Epithelial cell of proximal tubule (primary cell): ENCODE measurements at regions not wholly inside any gene's neighbourhood (a gene's known extent, or its start where the extent isn't known, plus 50 kb on each side); places are given as distances from the start of the nearest gene placed in this dataset.
"Not testable (repeated sequence)": the region's sequence is repeated elsewhere in the genome, so short reads cannot be mapped to it uniquely, and the experiment has no call there.

Experiments used
- DNase-seq: peaks from one replicate; pipeline ENCODE4 v3.0.0-alpha.2; 2011; ENCODE audit warnings: low read depth
- H3K4me3 ChIP-seq: 2 replicates; pipeline ENCODE4 v1.5.1; 2011; ENCODE audit warnings: low read depth, mild to moderate bottlenecking, low read length
- TF ChIP-seq, protein P1 (sequence below): conservative IDR thresholded peaks from 2 replicates; pipeline ENCODE4 v1.5.1; 2012; ENCODE audit warnings: low read depth, mild to moderate bottlenecking, low read length

DNA sequence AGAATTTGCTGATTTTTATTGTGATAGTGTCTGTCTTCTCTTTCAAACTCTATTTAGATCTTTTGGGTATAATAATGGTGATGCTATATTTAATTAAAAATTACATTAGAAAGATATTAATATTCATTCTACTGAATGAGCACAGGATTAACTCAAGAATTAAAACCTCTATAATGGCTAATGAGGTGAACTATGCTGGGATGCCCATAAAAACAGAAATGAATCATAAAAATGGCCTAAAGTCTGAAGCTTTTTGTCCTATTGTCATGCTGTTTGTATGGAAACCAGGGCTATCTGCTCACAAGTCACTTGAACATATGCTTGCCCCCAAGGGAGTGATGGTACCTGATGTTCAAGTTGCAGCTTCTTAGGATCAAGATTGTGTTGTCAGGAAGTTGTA lies 76.2 kb upstream of the ICA1 start:
- TF ChIP-seq, protein P1, sequence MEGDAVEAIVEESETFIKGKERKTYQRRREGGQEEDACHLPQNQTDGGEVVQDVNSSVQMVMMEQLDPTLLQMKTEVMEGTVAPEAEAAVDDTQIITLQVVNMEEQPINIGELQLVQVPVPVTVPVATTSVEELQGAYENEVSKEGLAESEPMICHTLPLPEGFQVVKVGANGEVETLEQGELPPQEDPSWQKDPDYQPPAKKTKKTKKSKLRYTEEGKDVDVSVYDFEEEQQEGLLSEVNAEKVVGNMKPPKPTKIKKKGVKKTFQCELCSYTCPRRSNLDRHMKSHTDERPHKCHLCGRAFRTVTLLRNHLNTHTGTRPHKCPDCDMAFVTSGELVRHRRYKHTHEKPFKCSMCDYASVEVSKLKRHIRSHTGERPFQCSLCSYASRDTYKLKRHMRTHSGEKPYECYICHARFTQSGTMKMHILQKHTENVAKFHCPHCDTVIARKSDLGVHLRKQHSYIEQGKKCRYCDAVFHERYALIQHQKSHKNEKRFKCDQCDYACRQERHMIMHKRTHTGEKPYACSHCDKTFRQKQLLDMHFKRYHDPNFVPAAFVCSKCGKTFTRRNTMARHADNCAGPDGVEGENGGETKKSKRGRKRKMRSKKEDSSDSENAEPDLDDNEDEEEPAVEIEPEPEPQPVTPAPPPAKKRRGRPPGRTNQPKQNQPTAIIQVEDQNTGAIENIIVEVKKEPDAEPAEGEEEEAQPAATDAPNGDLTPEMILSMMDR: no peak
- no peak for DNase-seq
- no peak overlapping the region for H3K4me3 ChIP-seq

DNA sequence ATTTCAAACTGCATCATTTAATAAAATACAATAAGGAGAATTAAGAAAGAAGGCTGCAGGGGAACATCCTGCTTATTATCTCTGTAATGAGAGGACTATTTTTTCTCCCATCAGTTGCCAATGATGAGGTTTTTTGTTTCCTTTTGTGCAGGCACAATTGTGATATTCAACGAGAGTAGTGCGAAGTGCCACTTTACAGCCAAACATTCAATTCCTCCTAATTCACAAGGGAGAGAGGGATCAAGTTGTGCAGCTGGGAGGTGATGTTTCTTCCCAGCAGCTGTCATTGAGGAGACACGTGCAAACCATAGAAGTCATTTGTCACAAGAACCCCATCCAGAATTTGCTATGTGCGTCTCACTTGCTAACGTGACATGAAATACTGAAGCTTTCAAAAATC lies 81.6 kb upstream of the ICA1 start:
- TF ChIP-seq, protein P1: no peak
- no peak for DNase-seq
- H3K4me3 ChIP-seq: no peak overlapping the region

DNA sequence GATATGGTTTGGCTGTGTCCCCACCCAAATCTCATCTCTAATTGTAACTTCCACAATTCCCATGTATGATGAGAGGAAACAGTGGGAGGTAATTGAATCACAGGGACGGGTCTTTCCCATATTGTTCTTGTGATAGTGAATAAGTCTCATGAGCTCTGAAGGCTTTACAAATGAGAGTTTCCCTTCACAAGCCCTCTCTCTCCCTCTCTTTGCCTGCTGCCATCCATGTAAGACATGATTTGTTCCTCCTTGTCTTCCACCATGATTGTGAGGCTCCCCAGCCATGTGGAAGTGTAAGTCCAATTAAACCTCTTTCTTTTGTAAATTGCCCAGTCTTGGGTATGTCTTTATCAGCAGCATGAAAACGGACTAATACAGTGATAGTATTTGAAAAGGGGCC lies 85.4 kb upstream of the ICA1 start:
- DNase-seq, H3K4me3 ChIP-seq: not testable (repeated sequence)

DNA sequence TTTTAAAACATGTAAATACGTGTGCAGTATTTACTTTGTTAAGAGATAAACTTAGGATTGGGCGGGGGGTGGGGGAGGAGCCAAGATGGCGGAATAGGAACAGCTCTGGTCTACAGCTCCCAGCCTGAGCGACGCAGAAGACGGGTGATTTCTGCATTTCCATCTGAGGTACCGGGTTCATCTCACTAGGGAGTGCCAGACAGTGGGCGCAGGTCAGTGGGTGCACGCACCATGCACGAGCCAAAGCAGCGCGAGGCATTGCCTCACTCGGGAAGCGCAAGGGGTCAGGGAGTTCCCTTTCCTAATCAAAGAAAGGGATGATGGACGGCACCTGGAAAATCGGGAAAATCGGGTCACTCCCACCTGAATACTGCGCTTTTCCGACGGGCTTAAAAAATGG lies 81.8 kb upstream of the NXPH1 start:
- not testable (repeated sequence) for H3K4me3 ChIP-seq

DNA sequence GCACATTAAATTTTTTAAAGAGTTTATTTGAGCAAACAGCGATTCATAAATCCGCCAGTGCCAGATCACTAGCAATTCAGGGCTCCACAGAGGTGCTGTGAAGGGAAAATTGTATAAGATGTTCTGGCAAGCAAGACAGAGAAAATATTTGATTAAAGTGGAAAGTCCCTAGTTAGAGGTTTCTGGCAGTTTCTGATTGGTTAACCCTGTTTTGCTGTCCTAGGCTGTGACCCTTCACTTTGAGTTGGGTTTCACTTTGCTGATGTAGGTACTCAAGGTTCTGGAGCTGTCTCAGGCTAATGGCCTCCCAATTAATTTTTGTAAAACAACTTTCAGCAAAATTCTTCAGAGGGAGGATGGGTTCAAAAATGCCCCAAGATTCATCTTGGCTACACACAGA lies 79.4 kb upstream of the NXPH1 start:
- no peak for DNase-seq
- TF ChIP-seq, protein P1: no peak
- H3K4me3 ChIP-seq: no peak overlapping the region

More for the DNA sequence above, 81.8 kb upstream of the NXPH1 start:
- DNase-seq: not testable (repeated sequence)

DNA sequence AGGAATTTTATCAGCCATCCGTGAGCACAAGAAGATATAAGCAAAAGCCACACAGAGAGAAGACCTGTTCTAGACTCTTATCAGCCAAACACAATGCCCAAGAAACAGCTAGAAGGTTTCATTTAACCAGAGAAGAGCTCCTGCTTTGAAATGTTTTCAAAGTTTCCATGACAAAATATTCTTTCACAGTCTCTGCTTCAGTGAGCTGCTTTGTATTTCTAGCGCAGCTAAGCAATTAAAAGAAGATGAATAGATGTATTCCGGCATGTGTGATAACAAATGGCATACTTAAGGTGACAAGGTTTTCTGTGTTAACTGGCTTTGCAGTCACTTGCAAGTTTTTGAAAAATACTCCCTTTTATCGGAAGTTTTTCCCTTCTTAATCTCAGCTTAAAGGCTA lies 78.9 kb upstream of the NXPH1 start:
- H3K4me3 ChIP-seq: no peak overlapping the region
- TF ChIP-seq, protein P1: no peak
- no peak for DNase-seq

DNA sequence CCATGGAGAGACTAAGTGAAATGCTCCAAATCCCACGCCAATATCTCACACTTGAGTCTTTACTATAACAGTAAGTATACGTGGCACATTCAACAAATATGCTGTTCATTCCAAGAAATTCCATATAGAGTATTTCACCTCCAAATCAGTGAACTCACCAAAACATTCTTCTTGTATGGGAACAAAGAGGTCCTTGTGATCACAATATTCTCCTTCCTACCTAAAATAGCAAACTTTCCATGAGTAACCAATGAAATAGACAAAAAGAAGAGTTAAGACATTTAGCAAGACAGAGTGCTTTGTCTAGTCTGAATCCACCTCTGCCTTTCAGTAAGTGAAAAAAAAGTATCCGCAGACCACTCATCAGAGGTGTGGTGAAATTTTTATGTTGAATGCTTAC lies 77.3 kb upstream of the NXPH1 start:
- no peak for DNase-seq
- no peak overlapping the region for H3K4me3 ChIP-seq
- TF ChIP-seq, protein P1: no peak

DNA sequence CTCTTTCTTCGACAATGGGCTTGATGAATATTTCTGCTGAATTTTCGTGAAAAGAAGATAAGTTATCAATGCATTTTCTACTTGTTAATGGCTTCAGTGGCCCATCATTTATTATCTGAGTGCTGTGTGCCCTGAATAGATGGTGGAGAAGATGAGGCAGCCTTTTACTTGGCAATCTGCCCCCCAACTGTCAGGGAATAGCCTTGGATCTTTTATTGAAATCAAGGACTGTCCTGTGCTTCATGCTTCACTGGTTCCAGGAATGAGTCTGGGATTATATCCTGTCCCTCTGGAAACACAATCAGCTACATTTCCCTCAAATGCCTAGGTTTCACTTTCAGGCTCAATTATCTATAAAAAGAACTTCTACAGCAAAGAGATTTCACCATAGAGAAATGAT lies 75.9 kb upstream of the NXPH1 start:
- TF ChIP-seq, protein P1: no peak
- H3K4me3 ChIP-seq: no peak overlapping the region
- DNase-seq: no peak
